Neutrophil (primary cell): ENCODE measurements at regions not wholly inside any gene's neighbourhood (a gene's known extent, or its start where the extent isn't known, plus 50 kb on each side); places are given as distances from the start of the nearest gene placed in this dataset.

Experiments used
- H3K27ac ChIP-seq: fragments of 200-600 bp; sonication (generic); 2 replicates; pipeline ENCODE4 v1.5.1; 2016; ENCODE audit warnings: mild to moderate bottlenecking, moderate library complexity
- H3K27me3 ChIP-seq: fragments of 200-600 bp; sonication (generic); 2 replicates; pipeline ENCODE4 v1.6.0; 2016; ENCODE audit warnings: mild to moderate bottlenecking
- H3K36me3 ChIP-seq: fragments of 200-600 bp; sonication (generic); 2 replicates; pipeline ENCODE4 v1.5.1; 2017
- H3K4me1 ChIP-seq, 2 experiments: fragments of 200-600 bp in 1 of 2; sonication (generic) in 1 of 2; 1 replicate in 1 of 2; 2 replicates in 1 of 2; pipeline versions ENCODE4 v1.5.1 to v1.6.1; 2013 to 2016; ENCODE audit warnings: low read depth in 1 of 2, low read length in 1 of 2, mild to moderate bottlenecking in 1 of 2, moderate library complexity in 1 of 2; ENCODE audit not compliant: control insufficient read depth in 1 of 2, insufficient read depth in 1 of 2
- H3K4me3 ChIP-seq, 2 experiments: fragments of 200-600 bp in 1 of 2; sonication (generic) in 1 of 2; 1 replicate in 1 of 2; 2 replicates in 1 of 2; pipeline ENCODE4 v1.5.1; 2013 to 2016; ENCODE audit warnings: low read depth in 1 of 2, low read length in 1 of 2, mild to moderate bottlenecking in 1 of 2, moderate library complexity in 1 of 2
- H3K9me3 ChIP-seq: fragments of 200-600 bp; sonication (generic); 2 replicates; pipeline ENCODE4 v1.5.1; 2016
- CTCF ChIP-seq: fragments of 200-600 bp; sonication (generic); IDR thresholded peaks from 2 replicates; pipeline ENCODE4 v1.5.1; 2016; ENCODE audit warnings: antibody characterized with exemption

GRCh38 chr19:28968721-28969120 lies 244.2 kb downstream of the UQCRFS1 start:
- Histone ChIP-seq H3K9me3 (no peaks in the 10 kb centered on the region), H3K36me3 (peaks cover 13% of the 10 kb centered on the region), H3K27me3 (no peaks in the 10 kb centered on the region), H3K27ac (no peak overlapping the region), H3K4me1 (no peaks in the 10 kb centered on the region), H3K4me3 (no peak overlapping the region)
- no peak for TF ChIP-seq CTCF

- Histone ChIP-seq H3K27me3 (no peaks in the 10 kb centered on the region), H3K9me3 (no peaks in the 10 kb centered on the region), H3K36me3 (peaks cover 13% of the 10 kb centered on the region), H3K4me3 (no peak overlapping the region), H3K27ac (no peak overlapping the region), H3K4me1 (no peaks in the 10 kb centered on the region)
- no peak for TF ChIP-seq CTCF
These were observed 246.1 kb downstream of the UQCRFS1 start for GRCh38 chr19:28966737-28967399.

DNA sequence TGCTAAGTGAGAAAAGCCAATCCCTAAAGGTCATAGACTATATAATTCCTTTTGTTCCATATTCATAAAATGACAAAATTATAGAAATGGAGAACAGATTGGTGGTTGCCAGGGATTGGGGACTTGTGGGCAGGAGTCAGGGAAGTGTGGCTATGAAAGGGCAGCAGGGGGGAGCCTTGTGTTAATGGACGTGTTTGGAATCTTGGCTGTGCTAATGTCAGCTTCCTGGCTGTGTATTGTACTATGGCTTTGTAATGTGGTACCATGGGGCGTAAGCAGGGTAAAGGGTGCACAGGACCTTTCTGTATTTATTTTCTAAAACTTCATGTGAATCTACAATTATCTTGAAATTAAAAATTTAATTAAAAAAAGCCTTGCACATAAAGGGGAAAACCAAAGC lies 248.5 kb downstream of the UQCRFS1 start:
- Histone ChIP-seq H3K27ac (no peak overlapping the region), H3K4me1 (no peaks in the 10 kb centered on the region), H3K9me3 (no peaks in the 10 kb centered on the region), H3K4me3 (no peak overlapping the region), H3K36me3 (peaks cover 13% of the 10 kb centered on the region), H3K27me3 (no peaks in the 10 kb centered on the region)
- TF ChIP-seq CTCF: no peak

- no peaks in the 10 kb centered on the region for H3K9me3 ChIP-seq
- no peak for TF ChIP-seq CTCF
- no peaks in the 10 kb centered on the region for H3K4me1 ChIP-seq
- H3K27ac ChIP-seq: no peak overlapping the region
- peaks cover 8% of the 10 kb centered on the region for H3K36me3 ChIP-seq
- H3K4me3 ChIP-seq: no peak overlapping the region
- no peaks in the 10 kb centered on the region for H3K27me3 ChIP-seq
These were observed 249.3 kb downstream of the UQCRFS1 start for GRCh38 chr19:28963486-28964250.

DNA sequence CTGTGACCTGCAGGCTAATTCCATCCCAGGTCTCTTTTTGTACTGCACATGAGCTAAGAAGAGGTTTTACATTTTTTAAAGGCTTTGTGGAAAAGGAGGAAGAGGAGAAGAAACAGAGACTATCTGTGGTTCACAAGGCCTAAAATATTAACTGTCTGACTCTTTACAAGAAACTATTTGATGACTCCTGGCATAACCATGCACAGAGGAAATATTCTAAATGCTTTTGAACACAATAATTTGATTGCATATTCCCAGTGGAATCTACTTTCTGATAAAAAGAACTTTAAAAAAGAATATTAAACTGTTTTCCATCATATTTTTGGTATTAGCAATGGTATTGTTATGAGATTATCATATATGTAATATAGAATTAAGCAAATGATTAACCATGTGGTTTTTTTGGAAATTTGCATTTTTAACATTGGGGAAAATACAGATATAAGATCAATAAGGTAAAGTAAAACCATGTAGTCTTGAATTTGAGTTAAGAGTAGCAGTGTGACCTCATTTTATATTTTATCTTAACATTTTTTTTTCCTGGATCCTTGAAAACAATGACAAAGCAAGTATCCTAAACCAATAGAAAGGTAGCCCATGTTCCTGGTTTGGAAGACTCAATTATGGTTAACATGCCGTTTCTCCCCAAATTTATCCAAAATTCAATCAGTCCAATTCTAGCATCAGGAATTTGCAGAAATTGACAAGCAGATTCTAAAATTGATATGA lies 251.0 kb downstream of the UQCRFS1 start:
- H3K4me3 ChIP-seq: no peak overlapping the region
- no peaks in the 10 kb centered on the region for H3K36me3 ChIP-seq
- no peaks in the 10 kb centered on the region for H3K9me3 ChIP-seq
- no peaks in the 10 kb centered on the region for H3K4me1 ChIP-seq
- TF ChIP-seq CTCF: no peak
- no peak overlapping the region for H3K27ac ChIP-seq
- H3K27me3 ChIP-seq: no peaks in the 10 kb centered on the region
